ENCODE measurements at regions not wholly inside any gene's neighbourhood (a gene's known extent, or its start where the extent isn't known, plus 50 kb on each side); places are given as distances from the start of the nearest gene placed in this dataset.
"Not testable (repeated sequence)": the region's sequence is repeated elsewhere in the genome, so short reads cannot be mapped to it uniquely, and the experiment has no call there.

DNA sequence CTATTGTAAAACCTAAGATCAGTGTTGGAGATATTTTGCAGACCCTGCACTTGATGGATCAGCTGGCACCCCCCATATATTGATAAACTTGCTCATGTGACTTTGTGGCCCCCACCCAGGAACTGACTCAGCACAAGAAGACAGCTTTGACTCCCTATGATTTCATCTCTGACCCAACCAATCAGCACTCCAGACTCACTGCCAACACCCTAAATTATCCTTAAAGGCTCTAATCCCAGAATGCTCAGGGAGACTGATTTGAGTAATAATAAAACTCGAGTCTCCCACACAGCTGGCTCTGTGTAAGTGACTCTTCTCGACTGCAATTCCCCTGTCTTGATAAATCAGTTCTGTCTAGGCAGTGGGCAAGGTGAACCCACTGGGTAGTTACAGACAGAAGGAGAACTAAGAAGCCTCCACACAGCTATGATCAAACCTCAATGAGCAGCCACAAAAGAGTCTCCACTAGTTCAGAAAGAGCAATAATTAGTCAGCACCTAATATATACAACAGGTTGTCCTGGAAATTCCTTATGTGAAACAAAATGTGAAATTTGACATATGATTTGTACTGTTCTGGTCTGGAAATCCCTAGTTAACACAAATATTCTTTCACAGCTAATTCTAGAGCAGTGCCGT lies 52.2 kb downstream of the ACTL7B start:
- no peak for DNase-seq

DNA sequence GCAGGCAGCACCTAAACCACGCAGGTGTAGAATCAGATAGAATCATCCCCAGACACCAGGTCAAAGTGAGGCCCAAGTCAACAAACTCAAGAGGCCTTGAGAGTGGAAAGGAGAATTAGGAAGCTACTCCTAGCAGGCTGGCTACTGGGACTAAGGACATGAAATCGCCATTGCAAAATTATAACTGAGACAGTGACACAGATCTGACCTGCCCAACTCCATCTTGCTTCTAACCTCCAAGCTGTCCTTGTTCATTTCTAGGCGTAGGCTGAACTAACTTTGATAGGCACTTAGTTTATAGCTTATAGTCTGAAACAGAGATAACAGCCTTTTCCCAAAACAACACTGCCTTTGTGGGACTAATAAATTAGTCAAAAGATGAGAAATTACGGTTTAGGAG lies 52.8 kb downstream of the ACTL7B start:
- no peak for DNase-seq

DNA sequence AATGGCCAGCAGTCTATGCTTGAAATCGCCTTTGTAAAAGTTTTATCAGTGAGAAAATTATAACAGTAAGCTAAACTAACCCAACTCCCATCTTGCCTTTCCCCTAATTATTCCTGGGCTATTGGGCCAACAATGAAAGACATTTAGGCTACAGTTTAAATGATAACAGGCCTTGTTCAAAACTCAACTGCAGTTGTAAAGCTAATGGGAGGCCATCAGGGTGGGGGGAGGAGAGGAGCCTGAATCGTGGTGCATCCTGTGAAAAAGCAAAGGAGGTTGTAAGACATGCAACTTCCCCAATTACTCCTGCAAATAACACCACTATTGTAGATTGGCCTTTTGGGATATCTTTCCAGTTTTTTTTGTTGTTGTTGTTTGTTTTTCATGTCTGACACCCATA lies 53.8 kb downstream of the ACTL7B start:
- DNase-seq: no peak

DNA sequence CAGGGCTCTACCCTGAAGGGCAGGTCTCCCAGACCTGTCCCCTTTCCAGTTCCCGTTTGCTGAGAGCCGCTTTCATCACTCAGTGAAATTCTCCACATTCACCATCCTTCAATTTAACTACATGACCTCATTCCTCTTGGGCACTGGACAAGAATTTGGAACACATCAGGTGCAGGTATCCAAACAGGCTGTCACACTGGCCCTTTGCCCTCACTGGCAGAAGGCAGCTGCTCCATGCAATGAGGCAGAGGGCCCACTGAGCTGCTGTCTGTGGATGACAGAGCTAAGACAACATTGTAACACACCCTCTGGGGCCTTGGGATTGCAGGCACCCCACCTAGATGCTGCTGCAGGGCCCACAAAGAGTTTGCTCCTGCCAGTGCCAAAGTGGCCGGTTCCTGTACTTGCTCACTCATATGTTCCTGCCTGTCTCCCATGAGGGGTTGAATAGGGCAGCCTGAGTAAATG lies 55.1 kb downstream of the ACTL7B start:
- DNase-seq: no peak

DNA sequence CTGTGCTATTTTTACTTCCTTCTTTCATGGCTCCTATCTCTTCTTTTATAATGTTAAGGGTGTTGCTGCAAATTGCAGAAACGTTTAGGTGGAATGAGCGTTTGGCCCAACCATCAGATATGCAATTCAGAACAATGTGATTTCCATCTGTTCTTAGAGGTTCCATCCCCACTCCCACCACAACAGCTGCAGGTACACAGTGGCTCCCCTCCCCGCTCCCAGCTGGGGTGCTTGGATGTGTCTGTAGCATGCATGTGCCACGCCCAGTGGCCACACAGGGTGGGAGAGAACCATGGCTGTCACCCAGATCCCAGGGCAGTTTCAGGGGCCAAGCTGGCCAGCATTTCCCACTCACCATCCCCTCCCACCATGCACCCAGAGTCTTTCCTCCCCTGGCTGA lies 62.2 kb downstream of the ACTL7B start:
- no peak for DNase-seq

DNA sequence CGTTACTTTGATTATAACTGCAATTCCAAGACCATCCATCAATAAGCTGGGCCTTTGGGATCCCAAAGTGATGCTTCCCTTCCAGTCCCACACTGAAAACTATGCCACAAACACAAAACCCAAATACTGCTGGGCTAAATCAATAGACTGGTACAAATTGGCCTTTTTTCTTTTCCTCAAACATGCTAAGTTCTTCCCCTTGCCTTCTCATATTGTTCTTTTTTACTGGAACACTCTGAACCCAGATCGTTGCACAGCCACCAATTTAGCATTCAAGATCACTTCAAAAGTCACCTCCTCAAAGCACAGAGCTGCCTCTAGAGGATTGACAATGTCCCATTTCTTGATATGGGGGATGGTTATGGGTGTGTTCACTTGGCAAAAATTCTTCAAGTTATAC lies 66.0 kb downstream of the ACTL7B start:
- no peak for DNase-seq

DNA sequence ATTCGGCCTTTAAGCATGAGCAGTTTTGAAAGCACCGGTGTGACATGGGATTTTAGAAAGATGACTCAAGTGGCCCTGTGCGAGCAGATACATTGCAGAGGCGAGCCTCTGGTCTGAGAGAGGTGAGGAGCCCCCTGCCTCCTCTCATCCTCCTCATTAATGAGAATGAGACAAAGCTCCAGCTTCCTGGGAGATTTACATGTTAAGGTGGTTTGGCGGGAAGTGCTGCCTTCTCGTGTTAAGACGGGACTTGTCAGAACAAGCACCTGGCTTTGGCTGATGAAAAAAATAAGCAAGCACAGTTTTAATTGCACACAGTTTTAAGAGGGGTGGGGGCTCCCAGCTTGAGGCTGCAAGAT lies 68.1 kb downstream of the ACTL7B start:
- DNase-seq: no peak

DNA sequence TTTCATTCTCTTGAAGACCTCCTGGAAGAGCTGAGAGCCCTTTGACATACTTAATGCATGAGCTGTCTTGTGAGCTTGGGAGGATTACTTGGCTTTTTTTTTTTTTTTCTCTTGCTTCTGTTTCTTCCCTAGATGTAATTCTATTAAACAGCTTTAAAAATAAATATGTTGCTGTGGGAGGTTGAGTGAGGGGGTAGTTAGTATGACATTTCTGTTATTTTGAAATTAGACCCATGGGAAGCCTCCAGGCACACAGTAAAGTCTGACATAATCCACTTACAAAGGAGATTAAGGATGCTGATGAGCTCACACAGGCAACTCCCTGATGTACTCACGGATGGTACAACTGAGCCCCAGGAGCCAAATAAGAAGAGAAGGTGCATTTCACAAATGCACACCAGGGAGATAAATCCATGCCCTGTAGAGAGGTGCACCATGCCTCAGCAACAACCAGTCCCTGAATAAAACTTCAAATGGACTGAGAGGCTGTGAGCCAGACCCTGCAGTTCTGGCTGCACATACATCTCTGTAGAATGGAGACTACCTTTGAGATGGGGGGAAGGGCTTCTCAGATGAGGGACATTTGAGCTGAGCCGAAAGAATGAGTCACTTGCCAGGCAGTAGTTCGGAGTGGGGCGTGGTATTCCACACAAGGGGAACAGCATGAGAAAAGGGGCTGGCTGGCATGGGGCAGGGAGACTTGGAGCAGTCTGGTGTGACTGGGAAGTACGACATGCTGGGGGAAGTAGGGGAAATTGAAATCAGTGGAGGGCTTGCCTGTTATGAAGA lies 68.7 kb downstream of the ACTL7B start:
- DNase-seq: no peak

DNA sequence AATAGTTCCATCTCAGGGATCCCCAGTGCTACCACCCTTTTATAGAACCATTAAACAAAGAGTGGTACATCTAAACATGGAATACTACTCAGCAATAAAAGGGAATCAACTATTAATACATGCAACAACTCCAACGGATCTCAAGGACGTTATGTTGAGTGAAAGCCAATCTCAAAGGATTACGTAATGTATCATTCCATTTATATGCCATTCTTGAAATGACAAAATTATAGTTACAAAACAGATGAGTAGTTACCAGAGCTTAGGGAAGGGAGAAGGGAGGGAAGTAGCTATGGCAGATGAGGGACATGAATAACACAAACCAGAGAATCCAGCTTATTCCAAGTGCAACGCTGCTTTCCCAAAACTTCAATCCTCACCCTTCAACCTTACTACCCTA lies 69.5 kb downstream of the ACTL7B start:
- no peak for DNase-seq

DNA sequence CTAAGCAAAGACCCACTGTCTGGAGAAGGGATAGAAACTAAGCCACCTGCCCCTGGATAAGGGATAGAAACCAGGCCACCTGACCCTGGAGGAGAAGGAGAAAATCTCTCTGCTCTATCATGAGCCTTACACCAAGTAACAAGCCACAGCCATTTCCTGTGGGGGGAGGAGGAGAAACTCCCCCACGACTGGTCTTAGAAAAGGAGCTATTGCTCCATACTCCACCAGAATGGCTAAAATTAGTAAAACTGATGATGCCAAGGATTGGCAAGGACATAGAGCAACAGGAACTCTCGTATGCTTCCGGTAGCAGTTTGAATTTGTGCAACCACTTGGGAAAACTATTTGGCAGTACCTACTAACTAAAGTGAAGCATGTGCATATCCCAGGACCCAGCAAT lies 70.8 kb downstream of the ACTL7B start:
- DNase-seq: no peak

DNA sequence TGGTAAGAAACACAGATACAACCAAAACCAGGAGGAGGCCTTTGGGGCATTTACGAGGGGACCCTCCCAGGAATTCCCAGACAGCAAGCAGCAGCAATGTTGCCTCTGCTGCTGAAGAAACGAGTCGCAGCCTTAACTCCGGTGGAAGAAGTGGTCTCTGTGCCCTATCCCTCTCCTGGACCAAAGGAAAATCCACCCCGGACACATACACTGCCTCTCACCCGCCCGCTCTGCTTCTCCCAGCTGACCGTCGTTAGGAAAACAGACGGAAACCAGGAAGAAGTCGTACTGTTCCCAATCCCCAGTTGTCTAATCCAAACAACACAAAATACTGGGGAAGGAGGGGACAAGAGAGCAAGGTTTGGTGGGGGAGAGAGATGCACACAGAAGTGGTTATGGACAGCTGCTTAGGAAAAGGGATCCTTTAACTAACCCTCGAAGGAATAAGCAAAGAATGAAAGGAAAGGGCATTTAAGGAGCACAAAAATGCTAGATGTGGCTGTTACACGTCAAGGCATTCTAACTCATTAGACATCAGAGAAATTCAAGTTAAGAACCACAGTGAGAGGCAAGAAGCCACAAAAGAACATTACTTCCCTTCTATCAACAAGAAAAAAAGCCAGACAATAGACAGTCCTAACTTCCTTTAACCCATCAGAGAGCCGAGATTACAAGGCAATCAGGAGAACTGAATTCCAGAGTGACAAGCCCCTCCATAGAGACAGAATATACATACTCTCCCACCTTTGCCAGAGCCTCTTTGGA lies 71.9 kb downstream of the ACTL7B start:
- no peak for DNase-seq

DNA sequence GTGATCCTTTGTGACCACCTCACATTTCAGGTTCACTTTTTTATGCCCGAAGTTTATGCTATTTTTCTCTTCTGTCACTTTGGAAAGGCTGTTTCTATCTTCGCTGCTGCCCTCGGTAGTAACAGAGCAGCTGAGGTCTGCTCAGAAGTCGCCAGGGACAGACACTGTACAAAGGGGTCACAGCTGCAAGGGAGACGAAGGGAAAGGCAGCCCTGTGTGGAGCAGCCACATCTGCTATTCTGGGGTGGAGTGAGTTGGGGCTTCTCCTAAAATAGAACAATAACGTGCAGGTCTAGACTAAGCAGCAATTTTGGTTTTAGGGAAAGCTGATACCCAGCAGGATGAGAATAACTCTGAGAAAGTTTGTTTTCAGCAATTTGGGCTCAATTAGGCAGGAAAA lies 72.5 kb downstream of the ACTL7B start:
- no peak for DNase-seq

DNA sequence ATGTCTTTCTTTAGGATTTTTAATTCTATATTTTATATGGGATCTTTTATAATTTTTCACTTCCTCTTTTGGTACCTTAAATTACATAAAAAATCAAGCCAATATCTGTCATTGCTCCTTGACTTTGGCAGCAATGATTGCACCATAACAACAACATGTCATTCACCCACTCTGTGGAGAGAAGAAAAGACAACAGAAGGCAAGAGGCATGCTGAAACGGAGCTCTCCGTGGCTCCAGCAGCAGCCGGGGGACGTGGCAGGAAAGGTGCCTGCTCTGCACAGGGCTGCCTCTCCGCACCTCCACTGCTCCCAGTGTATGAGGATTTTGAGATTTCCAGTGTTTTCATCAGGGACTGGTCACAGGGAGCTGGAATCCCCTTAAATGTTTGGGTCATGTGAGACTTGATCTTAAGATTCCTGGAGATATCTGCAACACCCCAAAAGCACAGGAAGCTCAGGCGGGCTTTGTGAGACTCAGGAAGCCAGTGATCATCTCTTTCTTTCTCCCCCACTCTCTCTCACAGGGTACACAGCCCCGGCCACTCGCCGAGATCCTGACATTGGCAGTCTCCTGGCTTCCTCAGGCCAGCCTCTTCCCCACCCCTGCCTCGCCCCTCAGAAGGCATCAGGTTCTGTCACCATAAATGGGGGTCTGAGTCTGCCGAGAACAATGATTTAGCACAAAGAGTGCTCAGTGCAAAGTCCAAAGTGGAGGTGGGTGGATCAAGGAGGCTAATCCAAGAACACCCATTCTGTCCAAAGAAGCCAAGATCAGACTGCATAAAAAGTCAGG lies 74.6 kb downstream of the ACTL7B start:
- DNase-seq: no peak

DNA sequence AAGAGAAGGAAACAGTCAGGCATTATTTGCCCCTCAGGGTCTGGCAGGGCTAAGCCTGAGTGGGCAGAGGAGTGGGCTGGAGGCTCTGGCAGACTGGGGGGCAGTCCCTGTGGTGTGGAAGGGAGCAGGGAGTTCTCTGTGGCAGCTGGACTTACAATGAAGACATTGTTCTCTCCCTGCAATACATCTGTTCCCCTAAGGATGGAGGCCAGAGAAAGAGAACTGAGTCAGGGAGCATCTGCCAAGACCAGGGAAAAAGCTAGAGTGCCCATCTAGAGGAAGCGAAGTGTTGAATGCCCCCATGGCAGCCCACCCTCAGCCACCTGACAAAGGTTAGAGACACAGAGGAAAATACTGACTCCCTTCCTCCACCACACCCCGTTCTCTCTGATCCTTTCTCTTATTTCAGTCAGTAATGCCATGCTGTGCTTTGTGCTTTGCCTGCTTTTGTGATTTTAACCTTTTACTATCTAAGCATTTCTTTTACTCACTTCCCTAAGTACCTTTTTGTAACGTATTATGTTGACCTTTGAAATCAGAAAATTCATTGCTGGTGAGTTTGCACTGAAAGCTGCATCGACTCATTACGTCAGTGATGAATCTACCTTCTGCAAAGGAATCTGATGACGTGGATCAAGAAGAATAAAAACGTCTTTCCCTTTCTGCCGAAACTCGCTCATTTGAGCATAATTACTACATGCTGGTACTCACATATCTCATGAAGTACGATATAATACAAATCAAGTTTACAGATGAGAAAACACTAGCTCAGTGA lies 76.0 kb downstream of the ACTL7B start:
- DNase-seq: no peak

DNA sequence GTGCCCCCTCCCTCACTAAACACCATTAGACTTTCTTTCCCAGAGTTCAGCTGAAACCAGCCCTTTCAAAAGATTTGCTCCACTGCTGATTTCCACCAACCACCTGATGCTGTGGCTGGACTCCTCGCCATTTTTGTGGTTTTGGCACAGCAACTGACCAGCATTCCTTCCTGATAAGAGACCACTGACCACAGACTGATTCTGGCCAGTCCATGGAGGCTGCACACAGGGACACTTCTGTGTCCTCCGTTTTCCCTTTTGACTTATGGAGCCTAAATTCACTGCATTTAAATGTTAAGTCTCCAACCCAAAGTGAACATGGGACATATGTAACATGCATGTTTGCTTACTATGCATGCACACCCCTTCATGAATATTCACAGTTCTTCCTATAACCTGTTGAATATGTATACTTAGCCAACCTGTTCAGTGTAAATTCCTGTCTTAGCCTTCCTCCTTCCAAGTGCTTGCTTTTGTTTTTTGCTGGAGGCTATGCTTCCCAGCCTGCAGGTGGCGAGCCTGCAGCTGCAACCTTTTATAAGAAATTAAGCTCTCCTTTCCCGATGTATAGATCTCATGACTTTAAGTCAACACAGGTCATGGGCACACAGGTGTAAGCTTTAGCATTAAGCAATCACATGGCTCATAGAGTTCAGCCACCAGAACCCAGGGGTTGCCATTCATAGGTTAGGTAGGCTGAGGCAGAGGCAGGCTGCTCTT lies 78.7 kb downstream of the ACTL7B start:
- DNase-seq: no peak

DNA sequence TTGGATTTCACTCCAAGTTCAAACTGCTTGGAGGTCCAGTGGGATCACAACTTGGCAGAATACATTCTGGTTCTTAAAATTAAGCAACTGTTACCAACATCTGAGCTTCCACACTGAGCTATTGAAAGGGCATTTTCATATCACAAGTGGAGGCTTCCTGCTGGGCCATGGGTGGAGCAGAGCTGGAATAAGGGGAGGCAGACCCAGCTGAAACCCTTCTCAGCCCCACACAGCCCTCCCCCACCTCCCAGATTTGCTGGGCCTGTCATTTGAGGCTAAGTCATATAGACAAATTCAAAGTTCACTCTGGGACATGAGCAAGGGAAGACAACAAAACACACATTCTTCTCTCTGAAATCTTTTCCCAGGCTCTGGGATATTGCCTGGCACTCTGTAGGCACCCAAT lies 79.9 kb downstream of the ACTL7B start:
- no peak for DNase-seq

DNA sequence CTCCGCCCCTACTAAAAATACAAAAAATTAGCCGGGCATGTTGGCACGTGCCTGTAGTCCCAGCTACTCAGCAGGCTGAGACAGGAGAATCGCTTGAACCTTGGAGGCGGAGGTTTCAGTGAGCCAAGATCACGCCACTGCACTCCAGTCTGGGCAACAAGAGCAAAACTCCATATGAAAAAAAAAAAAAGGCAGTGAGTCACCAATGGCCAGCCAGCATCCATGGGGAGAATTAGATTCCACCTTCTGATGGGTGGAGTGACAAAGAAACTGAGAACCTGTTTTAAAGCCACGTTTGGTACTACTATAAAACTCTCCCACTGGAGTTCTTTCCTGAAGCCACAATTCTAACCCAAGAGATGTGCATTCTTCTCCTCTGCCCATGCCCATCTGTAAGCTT lies 81.7 kb downstream of the ACTL7B start:
- not testable (repeated sequence) for DNase-seq

DNA sequence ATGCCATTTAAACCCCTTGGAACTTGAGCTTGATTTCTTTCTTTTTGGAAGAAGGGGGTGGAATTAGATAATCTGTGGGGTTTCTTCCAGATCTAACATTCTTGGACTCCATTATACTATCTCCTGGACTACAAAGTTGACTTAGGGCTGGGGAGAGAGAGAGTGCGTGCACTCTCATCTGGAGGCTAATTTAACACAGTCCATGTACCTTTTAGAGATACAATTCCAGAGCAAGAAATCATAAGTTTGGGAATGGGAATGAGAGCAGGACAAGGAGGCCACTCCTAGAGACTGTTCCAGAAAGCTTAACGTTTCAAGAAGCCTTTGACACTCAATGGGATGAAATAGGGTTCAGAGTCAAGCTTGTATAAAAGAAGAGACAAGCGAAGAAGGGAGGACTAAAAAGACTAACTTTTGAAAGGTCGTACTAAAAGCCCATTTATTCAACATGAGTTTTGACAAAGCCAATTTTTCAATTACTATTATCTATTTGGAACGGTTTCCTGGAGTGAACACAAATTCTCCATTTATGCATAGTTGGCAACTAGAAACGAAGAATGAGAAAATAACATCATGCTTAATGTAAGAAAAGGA lies 83.4 kb downstream of the ACTL7B start:
- no peak for DNase-seq

DNA sequence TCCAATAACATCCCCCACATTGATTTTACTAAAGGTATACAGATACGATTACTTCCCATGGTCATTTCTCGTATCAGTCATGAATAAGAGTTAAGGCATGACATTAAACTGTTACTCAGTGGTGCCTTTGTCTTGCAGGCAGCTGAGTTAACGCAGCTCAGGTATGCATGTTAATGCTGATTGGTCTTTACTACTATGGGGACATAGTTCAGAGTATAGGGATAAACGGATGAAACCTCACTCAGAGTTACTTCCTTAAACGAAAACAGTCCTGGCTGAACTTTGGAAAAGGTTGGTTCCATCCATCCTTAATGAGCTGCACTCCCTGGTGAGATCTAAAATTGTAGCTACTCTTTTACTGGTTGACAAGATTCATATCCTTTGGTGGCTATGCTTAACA lies 87.0 kb downstream of the ACTL7B start:
- no peak for DNase-seq

DNA sequence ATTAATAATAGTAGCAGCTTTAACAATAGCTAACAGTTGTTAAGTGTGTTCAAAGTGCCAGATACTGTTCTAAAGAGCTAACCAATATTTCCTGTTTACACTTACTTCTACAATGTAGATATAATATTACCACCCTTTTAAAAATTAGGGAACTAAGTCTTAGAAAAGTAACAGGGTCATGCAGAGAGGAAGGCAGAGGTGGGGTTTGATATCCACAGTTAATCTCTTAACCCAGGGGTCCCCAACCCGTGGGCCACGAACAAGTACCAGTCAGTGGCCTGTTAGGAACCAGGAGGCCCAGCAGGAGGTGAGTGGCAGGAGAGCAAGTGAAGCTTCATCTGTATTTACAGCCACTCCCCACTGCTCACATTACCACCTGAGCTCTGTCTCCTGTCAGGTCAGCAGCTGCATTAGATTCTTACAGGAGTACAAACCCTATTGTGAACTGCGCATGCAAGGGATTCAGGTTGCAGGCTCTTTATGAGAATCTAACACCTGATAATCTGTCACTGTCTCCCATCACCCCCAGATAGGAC lies 89.1 kb downstream of the ACTL7B start:
- DNase-seq: no peak
